K562 (cell line): ENCODE measurements at regions not wholly inside any gene's neighbourhood (a gene's known extent, or its start where the extent isn't known, plus 50 kb on each side); places are given as distances from the start of the nearest gene placed in this dataset.

Experiments used
- ATAC-seq: fragments of 200-7000 bp; cut with Tn5 transposase; 3 replicates; pipeline ENCODE4 v1.9.1; 2020; ENCODE audit warnings: moderate library complexity
- BruUV-seq: library from RNA; stranded (reverse); fragments of 400-500 nt; replicated peaks from 2 replicates; lab custom pipeline; 2021; lab: Mats Ljungman, UMichigan
- CTCF ChIA-PET: fragments of 300-600 bp; formaldehyde crosslinking; extraction: SDS; loops from one replicate; lab custom pipeline; 2021; ENCODE audit warnings: low intra/inter-chr PET ratio; lab: Yijun Ruan, JAX
- POLR2A ChIA-PET: fragments of 300-600, 350-650 bp; sonication (Branson Sonifier 250); formaldehyde crosslinking; extraction: SDS; loops from one replicate; lab custom pipeline; 2021; ENCODE audit warnings: antibody characterized with exemption, inconsistent platforms; lab: Yijun Ruan, JAX
- DNase-seq, 4 experiments: peaks; one replicate each; pipeline versions ENCODE4 v3.0.0 to v3.0.0-alpha.2; 2011 to 2018; ENCODE audit warnings: low spot score in 3 of 4, mixed read lengths in 3 of 4; ENCODE audit errors: extremely low read depth in 1 of 4
- FAIRE-seq: peaks from 2 replicates; lab custom pipeline; 2011; peaks lifted over from hg19 to GRCh38; lab: Jason Lieb, UNC
- H2AFZ ChIP-seq: 2 replicates; pipeline ENCODE4 v1.6.0; 2011; ENCODE audit warnings: low read depth, low read length, control low read depth, inconsistent platforms
- H3K27ac ChIP-seq: fragments of 200-600 bp; 3 replicates; pipeline ENCODE4 v1.8.0; 2011; ENCODE audit warnings: low read depth, mild to moderate bottlenecking, control low read depth, inconsistent platforms, low read length, moderate library complexity, mixed read lengths; ENCODE audit errors: extremely low read depth
- H3K27me3 ChIP-seq, 2 experiments: fragments of 300-600 bp in 1 of 2; 2 replicates in 1 of 2; 3 replicates in 1 of 2; pipeline versions ENCODE4 v1.6.0 to v1.8.0; 2011; ENCODE audit warnings: inconsistent platforms in 2 of 2, low read length in 2 of 2, mild to moderate bottlenecking in 1 of 2, mixed read lengths in 1 of 2, moderate library complexity in 1 of 2; ENCODE audit not compliant: control insufficient read depth in 2 of 2, insufficient read depth in 2 of 2
- H3K36me3 ChIP-seq: fragments of 300-600 bp; 3 replicates; pipeline ENCODE4 v1.8.0; 2011; ENCODE audit warnings: mild to moderate bottlenecking, low read length, inconsistent platforms; ENCODE audit not compliant: control insufficient read depth, insufficient read depth
- H3K4me1 ChIP-seq, 2 experiments: fragments of 200-600 bp in 1 of 2; replicated peaks in 1 of 2; 2 replicates in 1 of 2; 3 replicates in 1 of 2; pipeline versions ENCODE4 v1.5.1 to v1.8.0; 2011; ENCODE audit warnings: inconsistent platforms in 2 of 2, low read length in 2 of 2, mild to moderate bottlenecking in 1 of 2, mixed read lengths in 1 of 2, moderate library complexity in 1 of 2; ENCODE audit not compliant: control insufficient read depth in 2 of 2, insufficient read depth in 2 of 2
- H3K4me2 ChIP-seq: 2 replicates; pipeline ENCODE4 v1.6.1; 2011; ENCODE audit warnings: low read length, control low read depth, inconsistent platforms, mixed read lengths; ENCODE audit not compliant: insufficient read depth
- H3K4me3 ChIP-seq: fragments of 200-600 bp; sonication (generic), shearing (Covaris generic); 2 replicates; pipeline ENCODE4 v1.5.1; 2016; ENCODE audit warnings: control low read depth, inconsistent platforms
- H3K79me2 ChIP-seq: fragments of 200-600 bp; 3 replicates; pipeline ENCODE4 v1.8.0; 2011; ENCODE audit warnings: low read length, inconsistent platforms; ENCODE audit not compliant: control insufficient read depth, insufficient read depth
- H3K9ac ChIP-seq, 2 experiments: 2 replicates each; pipeline versions ENCODE4 v1.6.0 to v1.6.1; 2011; ENCODE audit warnings: low read depth in 2 of 2, low read length in 2 of 2, control low read depth in 1 of 2, inconsistent platforms in 1 of 2, mild to moderate bottlenecking in 1 of 2, mixed read lengths in 1 of 2; ENCODE audit not compliant: insufficient read depth in 1 of 2
- H3K9me1 ChIP-seq: one replicate; pipeline ENCODE4 v1.6.0; 2011; ENCODE audit warnings: inconsistent platforms, mild to moderate bottlenecking, low read length, moderate library complexity; ENCODE audit not compliant: control insufficient read depth, insufficient read depth
- H3K9me3 ChIP-seq: replicated peaks from 2 replicates; pipeline ENCODE4 v1.5.1; 2011; ENCODE audit warnings: low read depth, low read length, inconsistent platforms; ENCODE audit not compliant: control insufficient read depth, insufficient read depth
- H4K20me1 ChIP-seq: replicated peaks from 2 replicates; pipeline ENCODE4 v1.6.1; 2011; ENCODE audit warnings: low read length, inconsistent platforms, mixed read lengths; ENCODE audit not compliant: control insufficient read depth, insufficient read depth
- BHLHE40 ChIP-seq: IDR thresholded peaks from 2 replicates; pipeline ENCODE4 v1.6.1; 2011; ENCODE audit warnings: low read length, improper control_type of control experiment
- ELF1 ChIP-seq: fragments of 200-800 bp; sonication (Bioruptor generic); IDR thresholded peaks from 2 replicates; pipeline ENCODE4 v1.6.1; 2016; ENCODE audit warnings: missing genetic modification characterization, missing compliant biosample characterization
- EZH2 ChIP-seq: IDR thresholded peaks from 2 replicates; pipeline ENCODE4 v1.6.1; 2012; ENCODE audit warnings: low read depth, mild to moderate bottlenecking, inconsistent platforms, low read length, borderline replicate concordance
- FOXA3 ChIP-seq, 2 experiments: fragments of 450-650 bp in 1 of 2; sonication (generic) in 1 of 2; formaldehyde crosslinking; IDR thresholded peaks in 1 of 2; conservative IDR thresholded peaks in 1 of 2; 2 replicates each; pipeline versions ENCODE4 v1.4.0 to v1.8.0; 2020 to 2022; ENCODE audit warnings: mild to moderate bottlenecking in 2 of 2, missing genetic modification reagents in 1 of 2
- ILF3 ChIP-seq: fragments of 450-650 bp; IDR thresholded peaks from 2 replicates; pipeline ENCODE4 v1.6.1; 2018; ENCODE audit warnings: antibody characterized with exemption, mild to moderate bottlenecking, moderate library complexity, borderline replicate concordance
- JUND ChIP-seq, 2 experiments: IDR thresholded peaks; 2 replicates in 1 of 2; 3 replicates in 1 of 2; pipeline ENCODE4 v1.6.1; 2011; ENCODE audit warnings: borderline replicate concordance in 2 of 2, low read depth in 2 of 2, low read length in 2 of 2, improper control_type of control experiment in 1 of 2, missing biosample characterization in 1 of 2, missing genetic modification characterization in 1 of 2, missing genetic modification reagents in 1 of 2
- KAT2B ChIP-seq: IDR thresholded peaks from one replicate; pipeline ENCODE4 v1.6.1; 2012; ENCODE audit warnings: low read depth, mild to moderate bottlenecking, control low read depth, inconsistent platforms, low read length, moderate library complexity
- KAT8 ChIP-seq: fragments of 450-650 bp; IDR thresholded peaks from 2 replicates; pipeline ENCODE4 v1.6.1; 2016; ENCODE audit warnings: low read depth, mild to moderate bottlenecking
- KDM1A ChIP-seq, 2 experiments: fragments of 450-650 bp; IDR thresholded peaks; 2 replicates each; pipeline ENCODE4 v1.6.1; 2016; ENCODE audit warnings: mild to moderate bottlenecking in 2 of 2
- RHOXF2B ChIP-seq: fragments of 250-450 bp; sonication (Bioruptor Pico); conservative IDR thresholded peaks from 2 replicates; pipeline ENCODE4 v1.5.1; 2021
- WGBS: fragments of 100-300 bp; shearing (Covaris generic); methylation state at CpG from one replicate; pipeline ENCODE4 v1.1.6; 2016; ENCODE audit warnings: low coverage, mixed read lengths; ENCODE audit not compliant: insufficient coverage; ENCODE audit errors: missing lambda C conversion rate; 5-methylcytosine and 5-hydroxymethylcytosine counted together
- in situ Hi-C: fragments of 300-500 bp; cut with MboI; formaldehyde crosslinking; loops from 4 replicates; pipeline ENCODE4 v1.15.0; 2018; ENCODE audit warnings: inconsistent platforms, mixed read lengths
- intact Hi-C: fragments of 100-400 bp; cut with micrococcal nuclease; formaldehyde crosslinking; loops from 2 replicates; pipeline ENCODE4 v1.14.2; 2022
- TF ChIP-seq, protein P1 (sequence below), 2 experiments: fragments of 150-350 bp in 1 of 2; IDR thresholded peaks; 2 replicates each; pipeline ENCODE4 v1.6.1; 2012 to 2016; ENCODE audit warnings: low read depth in 2 of 2, low read length in 2 of 2, mild to moderate bottlenecking in 1 of 2, moderate library complexity in 1 of 2
- TF ChIP-seq, protein P2 (sequence below): fragments of 250-450 bp; sonication (Bioruptor Pico); IDR thresholded peaks from 2 replicates; pipeline ENCODE4 v1.5.0; 2020; ENCODE audit warnings: mild to moderate bottlenecking
- TF ChIP-seq, protein P3 (sequence below): sonication (generic); formaldehyde crosslinking; IDR thresholded peaks from 2 replicates; pipeline ENCODE4 v1.8.0; 2023; ENCODE audit warnings: mild to moderate bottlenecking, missing genetic modification reagents
- TF ChIP-seq, protein P4 (sequence below), 2 experiments: fragments of 450-650 bp in 1 of 2; sonication (generic) in 1 of 2; formaldehyde crosslinking in 1 of 2; IDR thresholded peaks in 1 of 2; conservative IDR thresholded peaks in 1 of 2; 2 replicates each; pipeline versions ENCODE4 v1.6.1 to v1.8.1; 2016 to 2023; ENCODE audit warnings: mild to moderate bottlenecking in 2 of 2, moderate library complexity in 2 of 2, inconsistent platforms in 1 of 2, missing genetic modification reagents in 1 of 2

DNA sequence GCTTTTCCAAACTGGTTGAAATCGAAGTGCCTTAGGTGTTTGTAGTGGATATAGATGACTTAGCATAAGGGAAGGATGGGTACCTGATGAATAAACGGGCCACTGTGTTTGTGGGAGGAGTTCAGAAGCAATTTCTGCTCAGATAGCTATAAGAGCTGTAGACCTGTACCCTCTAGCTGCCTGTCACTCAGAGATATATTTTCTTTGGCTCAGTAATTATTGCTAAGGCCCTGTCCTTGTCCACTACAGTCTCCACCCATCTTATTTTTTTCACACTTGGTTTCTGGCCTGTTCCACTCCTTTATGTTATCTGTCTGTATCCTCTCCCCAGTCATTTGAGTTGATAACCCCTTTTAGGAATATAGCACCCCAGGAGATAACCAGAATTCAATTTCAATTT lies 74.8 kb upstream of the RMST start (continued):
- TF ChIP-seq, protein P1, sequence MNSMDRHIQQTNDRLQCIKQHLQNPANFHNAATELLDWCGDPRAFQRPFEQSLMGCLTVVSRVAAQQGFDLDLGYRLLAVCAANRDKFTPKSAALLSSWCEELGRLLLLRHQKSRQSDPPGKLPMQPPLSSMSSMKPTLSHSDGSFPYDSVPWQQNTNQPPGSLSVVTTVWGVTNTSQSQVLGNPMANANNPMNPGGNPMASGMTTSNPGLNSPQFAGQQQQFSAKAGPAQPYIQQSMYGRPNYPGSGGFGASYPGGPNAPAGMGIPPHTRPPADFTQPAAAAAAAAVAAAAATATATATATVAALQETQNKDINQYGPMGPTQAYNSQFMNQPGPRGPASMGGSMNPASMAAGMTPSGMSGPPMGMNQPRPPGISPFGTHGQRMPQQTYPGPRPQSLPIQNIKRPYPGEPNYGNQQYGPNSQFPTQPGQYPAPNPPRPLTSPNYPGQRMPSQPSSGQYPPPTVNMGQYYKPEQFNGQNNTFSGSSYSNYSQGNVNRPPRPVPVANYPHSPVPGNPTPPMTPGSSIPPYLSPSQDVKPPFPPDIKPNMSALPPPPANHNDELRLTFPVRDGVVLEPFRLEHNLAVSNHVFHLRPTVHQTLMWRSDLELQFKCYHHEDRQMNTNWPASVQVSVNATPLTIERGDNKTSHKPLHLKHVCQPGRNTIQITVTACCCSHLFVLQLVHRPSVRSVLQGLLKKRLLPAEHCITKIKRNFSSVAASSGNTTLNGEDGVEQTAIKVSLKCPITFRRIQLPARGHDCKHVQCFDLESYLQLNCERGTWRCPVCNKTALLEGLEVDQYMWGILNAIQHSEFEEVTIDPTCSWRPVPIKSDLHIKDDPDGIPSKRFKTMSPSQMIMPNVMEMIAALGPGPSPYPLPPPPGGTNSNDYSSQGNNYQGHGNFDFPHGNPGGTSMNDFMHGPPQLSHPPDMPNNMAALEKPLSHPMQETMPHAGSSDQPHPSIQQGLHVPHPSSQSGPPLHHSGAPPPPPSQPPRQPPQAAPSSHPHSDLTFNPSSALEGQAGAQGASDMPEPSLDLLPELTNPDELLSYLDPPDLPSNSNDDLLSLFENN (IDR thresholded peaks at IDR 0.05; ENCODE audit: low read depth in 2 of 2, low read length in 2 of 2) = no peak
- TF ChIP-seq EZH2 (no peak), JUND (IDR thresholded peaks at IDR 0.05; ENCODE audit: borderline replicate concordance, low read depth, low read length) (no peak), JUND (tag; IDR thresholded peaks at IDR 0.05; ENCODE audit: borderline replicate concordance, low read depth, low read length) (no peak)
- TF ChIP-seq, all 486 proteins: peak for 0

DNA sequence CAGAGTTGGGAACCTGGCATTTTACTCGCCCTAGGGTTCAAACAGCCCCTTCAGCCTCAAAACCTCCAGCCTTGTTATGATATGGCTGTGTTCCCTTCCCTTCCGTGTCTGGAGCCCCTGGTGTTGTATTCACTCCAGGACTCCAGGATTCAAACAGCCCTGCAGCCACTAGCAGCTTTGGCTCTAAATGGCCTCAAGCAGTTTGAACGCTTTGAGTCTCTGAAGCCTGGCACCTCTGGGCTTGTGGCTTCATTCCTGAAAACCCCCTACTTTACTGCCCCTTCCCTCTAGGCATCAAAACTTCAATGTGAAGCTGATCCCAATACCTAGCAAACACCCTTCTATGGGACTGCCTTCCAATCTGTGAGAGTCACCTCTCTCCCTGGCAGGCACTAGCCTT lies 67.9 kb upstream of the RMST start:
- H3K4me2 ChIP-seq = no peak overlapping the region
- H3K4me1 ChIP-seq = no peaks in the 10 kb centered on the region
- in situ Hi-C loops = no loop called here
- ChIA-PET POLR2A (no interaction called here), CTCF (no interaction called here)
- H2AFZ ChIP-seq = no peak overlapping the region
- DNase-seq (no peak), FAIRE-seq (no peak), ATAC-seq (no peak)
- H3K9ac ChIP-seq = no peak overlapping the region
- BruUV-seq = no TSS peak
- no peaks in the 10 kb centered on the region for H3K9me1 ChIP-seq
- 0% methylated on average over 3 of the region's 3 CpGs for WGBS
- no peaks in the 10 kb centered on the region for H3K36me3 ChIP-seq
- no peaks in the 10 kb centered on the region for H3K27me3 ChIP-seq
- no peaks in the 10 kb centered on the region for H3K79me2 ChIP-seq
- H3K4me3 ChIP-seq = no peak overlapping the region
- intact Hi-C loops = no loop called here
- H3K27ac ChIP-seq = no peak overlapping the region
- H4K20me1 ChIP-seq = no peaks in the 10 kb centered on the region
- no peaks in the 10 kb centered on the region for H3K9me3 ChIP-seq
- TF ChIP-seq KAT8 (no peak), FOXA3 (CRISPR knock-in tag; conservative IDR thresholded peaks at IDR 0.05 in 1 of 2, IDR thresholded peaks at IDR 0.05 in 1 of 2) (no peak), KDM1A (IDR thresholded peaks at IDR 0.05) (no peak), ILF3 (no peak), BHLHE40 (no peak), RHOXF2B (CRISPR knock-in tag) (no peak), ELF1 (tag) (no peak), KAT2B (no peak)
- TF ChIP-seq, protein P2, sequence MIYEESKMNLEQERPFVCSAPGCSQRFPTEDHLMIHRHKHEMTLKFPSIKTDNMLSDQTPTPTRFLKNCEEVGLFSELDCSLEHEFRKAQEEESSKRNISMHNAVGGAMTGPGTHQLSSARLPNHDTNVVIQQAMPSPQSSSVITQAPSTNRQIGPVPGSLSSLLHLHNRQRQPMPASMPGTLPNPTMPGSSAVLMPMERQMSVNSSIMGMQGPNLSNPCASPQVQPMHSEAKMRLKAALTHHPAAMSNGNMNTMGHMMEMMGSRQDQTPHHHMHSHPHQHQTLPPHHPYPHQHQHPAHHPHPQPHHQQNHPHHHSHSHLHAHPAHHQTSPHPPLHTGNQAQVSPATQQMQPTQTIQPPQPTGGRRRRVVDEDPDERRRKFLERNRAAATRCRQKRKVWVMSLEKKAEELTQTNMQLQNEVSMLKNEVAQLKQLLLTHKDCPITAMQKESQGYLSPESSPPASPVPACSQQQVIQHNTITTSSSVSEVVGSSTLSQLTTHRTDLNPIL (CRISPR knock-in tag) = no peak
- TF ChIP-seq, protein P3, sequence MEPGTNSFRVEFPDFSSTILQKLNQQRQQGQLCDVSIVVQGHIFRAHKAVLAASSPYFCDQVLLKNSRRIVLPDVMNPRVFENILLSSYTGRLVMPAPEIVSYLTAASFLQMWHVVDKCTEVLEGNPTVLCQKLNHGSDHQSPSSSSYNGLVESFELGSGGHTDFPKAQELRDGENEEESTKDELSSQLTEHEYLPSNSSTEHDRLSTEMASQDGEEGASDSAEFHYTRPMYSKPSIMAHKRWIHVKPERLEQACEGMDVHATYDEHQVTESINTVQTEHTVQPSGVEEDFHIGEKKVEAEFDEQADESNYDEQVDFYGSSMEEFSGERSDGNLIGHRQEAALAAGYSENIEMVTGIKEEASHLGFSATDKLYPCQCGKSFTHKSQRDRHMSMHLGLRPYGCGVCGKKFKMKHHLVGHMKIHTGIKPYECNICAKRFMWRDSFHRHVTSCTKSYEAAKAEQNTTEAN (CRISPR knock-in tag) = no peak
- TF ChIP-seq, protein P4, sequence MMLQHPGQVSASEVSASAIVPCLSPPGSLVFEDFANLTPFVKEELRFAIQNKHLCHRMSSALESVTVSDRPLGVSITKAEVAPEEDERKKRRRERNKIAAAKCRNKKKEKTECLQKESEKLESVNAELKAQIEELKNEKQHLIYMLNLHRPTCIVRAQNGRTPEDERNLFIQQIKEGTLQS (IDR thresholded peaks at IDR 0.05) = no peak
- TF ChIP-seq, protein P4 (CRISPR knock-in tag; conservative IDR thresholded peaks at IDR 0.05) = no peak
